ENCODE measurements at regions not wholly inside any gene's neighbourhood (a gene's known extent, or its start where the extent isn't known, plus 50 kb on each side); places are given as distances from the start of the nearest gene placed in this dataset.

- no peak for TF ChIP-seq CTCF (IDR thresholded peaks at IDR 0.05; ENCODE audit: low read depth, low read length, poor library complexity, severe bottlenecking)
- TF ChIP-seq EZH2phosphoT487 (IDR thresholded peaks at IDR 0.05; ENCODE audit: borderline replicate concordance, low read length), result no peak
- no peaks in the 10 kb centered on the region for H4K20me1 ChIP-seq (ENCODE audit: control insufficient read depth, insufficient read depth, low read depth, low read length)
- H3K27me3 ChIP-seq (ENCODE audit: control insufficient read depth, low read length), result no peaks in the 10 kb centered on the region
- peaks cover 8% of the 10 kb centered on the region; the same call in 1 of the 2 replicates for H3F3A ChIP-seq (ENCODE audit: control insufficient read depth, insufficient read depth)
- H3K4me1 ChIP-seq (ENCODE audit: control insufficient read depth, low read length), result peaks cover 74% of the 10 kb centered on the region
- no peaks in the 10 kb centered on the region for H3K9me2 ChIP-seq (replicated peaks; ENCODE audit: control insufficient read depth, low read length)
- no peak overlapping the region for H3K4me3 ChIP-seq (ENCODE audit: low read length)
- 0 out of 2 replicates have a peak, but pooled peaks cover 3% of the 10 kb centered on the region for H3K36me3 ChIP-seq (ENCODE audit: control insufficient read depth, low read length)
- H3K9me3 ChIP-seq (ENCODE audit: control insufficient read depth, insufficient read depth, low read length), result 0 out of 2 replicates have a peak, but pooled peaks cover 3% of the 10 kb centered on the region
- H3K4me2 ChIP-seq (ENCODE audit: low read length), result no peak overlapping the region
- H3K79me2 ChIP-seq (ENCODE audit: control insufficient read depth, low read length), result no peaks in the 10 kb centered on the region
- H3K27ac ChIP-seq (ENCODE audit: low read depth, low read length), result no peak overlapping the region
Observed at GRCh38 chr5:143586781-143587362, 183.4 kb upstream of the NR3C1 start.

- H3K4me3 ChIP-seq (ENCODE audit: low read length), result no peak overlapping the region
- peaks cover 8% of the 10 kb centered on the region; the same call in 1 of the 2 replicates for H3F3A ChIP-seq (ENCODE audit: control insufficient read depth, insufficient read depth)
- H3K4me1 ChIP-seq (ENCODE audit: control insufficient read depth, low read length), result peaks cover 74% of the 10 kb centered on the region
- no peak for TF ChIP-seq CTCF (IDR thresholded peaks at IDR 0.05; ENCODE audit: low read depth, low read length, poor library complexity, severe bottlenecking)
- no peak for TF ChIP-seq EZH2phosphoT487 (IDR thresholded peaks at IDR 0.05; ENCODE audit: borderline replicate concordance, low read length)
- H3K9me3 ChIP-seq (ENCODE audit: control insufficient read depth, insufficient read depth, low read length), result 0 out of 2 replicates have a peak, but pooled peaks cover 3% of the 10 kb centered on the region
- H3K9me2 ChIP-seq (replicated peaks; ENCODE audit: control insufficient read depth, low read length), result no peaks in the 10 kb centered on the region
- H4K20me1 ChIP-seq (ENCODE audit: control insufficient read depth, insufficient read depth, low read depth, low read length), result no peaks in the 10 kb centered on the region
- no peak overlapping the region for H3K27ac ChIP-seq (ENCODE audit: low read depth, low read length)
- H3K27me3 ChIP-seq (ENCODE audit: control insufficient read depth, low read length), result no peaks in the 10 kb centered on the region
- H3K4me2 ChIP-seq (ENCODE audit: low read length), result no peak overlapping the region
- H3K79me2 ChIP-seq (ENCODE audit: control insufficient read depth, low read length), result no peaks in the 10 kb centered on the region
- 0 out of 2 replicates have a peak, but pooled peaks cover 3% of the 10 kb centered on the region for H3K36me3 ChIP-seq (ENCODE audit: control insufficient read depth, low read length)
Observed at GRCh38 chr5:143585970-143586369, 182.5 kb upstream of the NR3C1 start.

GRCh38 chr5:143583409-143583808 lies 179.9 kb upstream of the NR3C1 start:
- H3K4me2 ChIP-seq (ENCODE audit: low read length), result peak overlapping the region; percentile 81
- peak overlapping the region; percentile 54 for H3K4me3 ChIP-seq (ENCODE audit: low read length)
- H3K4me1 ChIP-seq (ENCODE audit: control insufficient read depth, low read length), result peaks cover 54% of the 10 kb centered on the region
- no peak for TF ChIP-seq CTCF (IDR thresholded peaks at IDR 0.05; ENCODE audit: low read depth, low read length, poor library complexity, severe bottlenecking)
- TF ChIP-seq EZH2phosphoT487 (IDR thresholded peaks at IDR 0.05; ENCODE audit: borderline replicate concordance, low read length), result no peak
- H4K20me1 ChIP-seq (ENCODE audit: control insufficient read depth, insufficient read depth, low read depth, low read length), result no peaks in the 10 kb centered on the region
- no peaks in the 10 kb centered on the region for H3K9me2 ChIP-seq (replicated peaks; ENCODE audit: control insufficient read depth, low read length)
- no peaks in the 10 kb centered on the region; the same call in 1 of the 2 replicates for H3F3A ChIP-seq (ENCODE audit: control insufficient read depth, insufficient read depth)
- H3K9me3 ChIP-seq (ENCODE audit: control insufficient read depth, insufficient read depth, low read length), result 0 out of 2 replicates have a peak, but pooled peaks cover 3% of the 10 kb centered on the region
- no peaks in the 10 kb centered on the region for H3K79me2 ChIP-seq (ENCODE audit: control insufficient read depth, low read length)
- H3K36me3 ChIP-seq (ENCODE audit: control insufficient read depth, low read length), result 0 out of 2 replicates have a peak, but pooled peaks cover 3% of the 10 kb centered on the region
- H3K27ac ChIP-seq (ENCODE audit: low read depth, low read length), result peak overlapping the region; percentile 75
- H3K27me3 ChIP-seq (ENCODE audit: control insufficient read depth, low read length), result no peaks in the 10 kb centered on the region

Data from DOHH2 (cell line).